IgD-negative memory B cell (primary cell): ENCODE measurements at regions not wholly inside any gene's neighbourhood (a gene's known extent, or its start where the extent isn't known, plus 50 kb on each side); places are given as distances from the start of the nearest gene placed in this dataset.
"Not testable (repeated sequence)": the region's sequence is repeated elsewhere in the genome, so short reads cannot be mapped to it uniquely, and the experiment has no call there.

ENCODE experiments used
- H3K27ac Mint-ChIP-seq, 3 donors: one replicate each; pipeline ENCODE4 v1.8.0; 2020 to 2022; ENCODE audit warnings: mild to moderate bottlenecking in 3 of 3, mixed read lengths in 3 of 3, moderate library complexity in 1 of 3
- H3K27me3 Mint-ChIP-seq: one replicate; pipeline ENCODE4 v1.8.0; 2021; ENCODE audit warnings: mixed read lengths
- H3K36me3 Mint-ChIP-seq: one replicate; pipeline ENCODE4 v1.8.0; 2020; ENCODE audit warnings: mild to moderate bottlenecking, mixed read lengths
- H3K4me1 Mint-ChIP-seq, 3 donors: one replicate each; pipeline ENCODE4 v1.8.0; 2020 to 2022; ENCODE audit warnings: mixed read lengths in 3 of 3, mild to moderate bottlenecking in 1 of 3
- H3K4me3 Mint-ChIP-seq, 4 donors: one replicate each; pipeline ENCODE4 v1.8.0; 2020 to 2022; ENCODE audit warnings: mild to moderate bottlenecking in 4 of 4, mixed read lengths in 4 of 4, moderate library complexity in 3 of 4
- H3K9me3 Mint-ChIP-seq, 3 donors: one replicate each; pipeline ENCODE4 v1.8.0; 2020 to 2021; ENCODE audit warnings: mixed read lengths in 3 of 3, mild to moderate bottlenecking in 1 of 3

GRCh38 chr17:30596948-30597775 lies 120.0 kb downstream of the GOSR1 start:
- H3K4me3 Mint-ChIP-seq, H3K36me3 Mint-ChIP-seq: not testable (repeated sequence)
- H3K4me1 Mint-ChIP-seq: peaks cover 9 to 22% (median 12%) of the 10 kb centered on the region in 3 donors

DNA sequence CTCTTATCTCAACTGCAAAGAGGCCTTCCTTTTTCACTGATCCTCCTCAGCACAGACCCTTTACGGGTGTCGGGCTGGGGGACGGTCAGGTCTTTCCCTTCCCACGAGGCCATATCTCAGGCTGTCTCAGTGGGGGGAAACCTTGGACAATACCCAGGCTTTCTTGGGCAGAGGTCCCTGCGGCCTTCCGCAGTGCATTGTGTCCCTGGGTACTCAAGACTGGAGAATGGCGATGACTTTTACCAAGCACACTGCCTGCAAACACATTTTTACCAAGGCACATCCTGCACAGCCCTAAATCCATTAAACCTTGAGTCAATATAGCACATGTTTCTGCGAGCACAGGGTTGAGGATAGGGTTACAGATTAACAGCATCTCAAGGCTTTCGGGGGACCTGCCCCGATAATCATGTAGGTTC lies 117.8 kb downstream of the GOSR1 start:
- H3K4me3 Mint-ChIP-seq: peak overlapping the region in 2 of 4 donors; percentile 32 to 38
- H3K27me3 Mint-ChIP-seq, H3K27ac Mint-ChIP-seq, H3K36me3 Mint-ChIP-seq, H3K4me1 Mint-ChIP-seq, H3K9me3 Mint-ChIP-seq: not testable (repeated sequence)

More at GRCh38 chr17:30596948-30597775, 120.0 kb downstream of the GOSR1 start:
- not testable (repeated sequence) for H3K9me3 Mint-ChIP-seq, H3K27ac Mint-ChIP-seq, H3K27me3 Mint-ChIP-seq

- Mint-ChIP-seq H3K36me3 (no peaks in the 10 kb centered on the region), H3K4me1 (peaks cover 2 to 4% (median 4%) of the 10 kb centered on the region in 3 donors), H3K9me3 (peaks cover 2 to 9% (median 5%) of the 10 kb centered on the region in 3 donors), H3K27me3 (no peaks in the 10 kb centered on the region), H3K4me3 (peak overlapping the region in 2 of 4 donors; percentile 10 to 12), H3K27ac (no peak overlapping the region)
These were observed 117.2 kb downstream of the GOSR1 start for GRCh38 chr17:30594223-30594952.

- Mint-ChIP-seq H3K27ac (peak overlapping the region in 1 of 3 donors; percentile 4), H3K4me1 (no peaks in the 10 kb centered on the region), H3K4me3 (no peak overlapping the region), H3K9me3 (peaks cover 0 to 1% (median 1%) of the 10 kb centered on the region in 3 donors), H3K36me3 (no peaks in the 10 kb centered on the region), H3K27me3 (no peaks in the 10 kb centered on the region)
These were observed 113.0 kb downstream of the GOSR1 start for GRCh38 chr17:30590081-30590733.

- no peaks in the 10 kb centered on the region for H3K36me3 Mint-ChIP-seq
- no peaks in the 10 kb centered on the region for H3K4me1 Mint-ChIP-seq
- H3K27ac Mint-ChIP-seq: no peak overlapping the region
- no peak overlapping the region for H3K4me3 Mint-ChIP-seq
- no peaks in the 10 kb centered on the region for H3K9me3 Mint-ChIP-seq
- H3K27me3 Mint-ChIP-seq: no peaks in the 10 kb centered on the region
These were observed 112.2 kb downstream of the GOSR1 start for GRCh38 chr17:30589431-30589830.

- Mint-ChIP-seq H3K4me3 (no peak overlapping the region), H3K4me1 (no peaks in the 10 kb centered on the region), H3K27ac (no peak overlapping the region), H3K36me3 (no peaks in the 10 kb centered on the region), H3K27me3 (no peaks in the 10 kb centered on the region), H3K9me3 (no peaks in the 10 kb centered on the region)
These were observed 111.6 kb downstream of the GOSR1 start for GRCh38 chr17:30588798-30589247.

DNA sequence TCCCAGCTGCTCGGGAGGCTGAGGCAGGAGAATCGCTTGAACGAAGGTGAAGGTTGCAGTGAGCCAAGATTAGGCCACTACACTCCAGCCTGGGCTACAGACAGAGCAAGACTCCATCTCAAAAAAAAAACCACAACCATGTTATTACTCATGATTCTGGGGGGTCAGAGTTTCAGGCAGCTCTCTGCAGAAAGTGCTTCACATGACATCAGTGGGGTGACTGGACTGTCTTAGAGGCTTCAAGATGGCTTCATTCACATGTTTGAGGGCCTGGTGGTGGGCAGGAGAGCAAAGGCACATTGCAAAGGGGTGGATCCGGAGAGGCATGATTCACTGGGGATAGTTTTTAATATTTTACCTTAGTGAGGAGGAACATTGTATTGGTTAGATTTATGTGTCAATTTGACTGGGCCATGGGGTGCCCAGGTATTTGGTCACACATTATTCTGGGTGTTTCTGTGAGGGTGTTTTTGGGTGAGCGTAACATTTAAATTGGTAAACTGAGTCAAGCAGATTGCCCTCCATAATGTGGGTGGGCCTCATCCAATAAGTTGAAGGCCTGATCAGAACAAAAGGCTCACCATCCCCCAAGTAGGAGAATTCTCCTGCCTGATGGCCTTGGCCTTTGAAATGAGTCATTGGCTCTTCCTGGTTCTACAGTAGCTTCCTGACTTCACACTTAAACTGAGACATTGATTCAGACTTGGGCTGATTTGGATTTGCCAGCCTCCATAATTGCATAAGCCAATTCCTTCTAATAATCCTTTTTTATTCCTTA lies 109.8 kb downstream of the GOSR1 start:
- peak overlapping the region in 1 of 4 donors; percentile 58 for H3K4me3 Mint-ChIP-seq
- no peaks in the 10 kb centered on the region for H3K36me3 Mint-ChIP-seq
- H3K9me3 Mint-ChIP-seq: no peaks in the 10 kb centered on the region
- peaks cover 0 to 2% (median 0%) of the 10 kb centered on the region in 3 donors for H3K4me1 Mint-ChIP-seq
- no peak overlapping the region for H3K27ac Mint-ChIP-seq
- no peaks in the 10 kb centered on the region for H3K27me3 Mint-ChIP-seq

DNA sequence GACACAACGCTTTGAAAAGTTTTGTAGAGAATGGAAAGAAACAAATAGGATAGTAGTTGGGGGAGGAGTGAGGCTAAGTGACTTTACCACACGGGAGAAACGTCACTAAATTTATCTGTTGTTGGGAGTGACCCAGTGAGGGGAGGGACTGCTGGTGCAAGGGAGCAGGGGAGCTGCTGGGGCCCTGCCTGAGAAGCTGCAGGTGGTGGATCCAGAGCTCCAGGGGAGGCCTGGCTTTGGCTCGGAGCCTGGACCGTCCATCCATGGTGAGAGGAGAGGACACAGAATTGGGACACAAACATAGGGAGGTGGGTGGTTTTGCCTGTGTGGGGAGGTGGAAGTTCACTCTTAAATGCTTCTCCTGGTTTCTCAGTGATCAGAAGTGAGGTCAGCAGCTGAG lies 107.6 kb downstream of the GOSR1 start:
- Mint-ChIP-seq H3K27me3 (no peaks in the 10 kb centered on the region), H3K36me3 (no peaks in the 10 kb centered on the region), H3K9me3 (peaks cover 0 to 2% (median 0%) of the 10 kb centered on the region in 3 donors), H3K4me3 (no peak overlapping the region), H3K27ac (no peak overlapping the region), H3K4me1 (peaks cover 0 to 2% (median 0%) of the 10 kb centered on the region in 3 donors)

GRCh38 chr17:30580916-30581315 lies 103.7 kb downstream of the GOSR1 start:
- Mint-ChIP-seq H3K4me3 (no peak overlapping the region), H3K9me3 (peaks cover 0 to 2% (median 0%) of the 10 kb centered on the region in 3 donors), H3K27ac (no peak overlapping the region), H3K36me3 (peaks cover 1% of the 10 kb centered on the region), H3K4me1 (peaks cover 0 to 2% (median 0%) of the 10 kb centered on the region in 3 donors), H3K27me3 (peaks cover 1% of the 10 kb centered on the region)

- Mint-ChIP-seq H3K36me3 (peaks cover 1% of the 10 kb centered on the region), H3K27ac (no peak overlapping the region), H3K4me3 (no peak overlapping the region)
These were observed 102.6 kb downstream of the GOSR1 start for GRCh38 chr17:30579610-30580315.

GRCh38 chr17:30578015-30578717 lies 101.0 kb downstream of the GOSR1 start:
- not testable (repeated sequence) for H3K4me1 Mint-ChIP-seq, H3K9me3 Mint-ChIP-seq, H3K36me3 Mint-ChIP-seq, H3K27ac Mint-ChIP-seq, H3K27me3 Mint-ChIP-seq
- peak overlapping the region in 1 of 4 donors; percentile 10 for H3K4me3 Mint-ChIP-seq

More at GRCh38 chr17:30579610-30580315, 102.6 kb downstream of the GOSR1 start:
- H3K4me1 Mint-ChIP-seq: peaks cover 0 to 2% (median 0%) of the 10 kb centered on the region in 3 donors
- H3K27me3 Mint-ChIP-seq: peaks cover 1% of the 10 kb centered on the region
- H3K9me3 Mint-ChIP-seq: peaks cover 0 to 2% (median 0%) of the 10 kb centered on the region in 3 donors
